ENCODE measurements at regions not wholly inside any gene's neighbourhood (a gene's known extent, or its start where the extent isn't known, plus 50 kb on each side); places are given as distances from the start of the nearest gene placed in this dataset.

DNA sequence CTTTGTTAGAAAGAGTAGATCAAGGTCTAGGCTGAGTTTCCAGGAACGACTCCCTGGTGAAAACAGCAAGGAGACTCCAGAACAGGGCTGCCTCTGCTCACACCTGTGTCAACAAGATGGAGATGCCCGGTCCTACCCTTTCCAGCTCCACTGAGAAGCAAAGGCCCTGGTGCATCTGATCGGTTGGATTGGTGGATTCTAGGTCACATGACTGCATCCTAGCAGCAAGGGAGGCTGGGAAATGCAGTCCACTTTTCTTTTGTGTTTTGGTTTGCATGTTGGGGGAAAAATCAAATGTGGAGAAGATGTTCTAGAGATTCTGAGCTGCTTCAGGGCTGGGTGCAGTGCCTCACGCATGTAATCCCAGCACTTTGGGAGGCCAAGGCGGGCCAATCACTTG, 82.0 kb upstream of the TRIO start:
- no peak for TF ChIP-seq POLR2A (IDR thresholded peaks at IDR 0.05)
- TF ChIP-seq POLR2AphosphoS5 (IDR thresholded peaks at IDR 0.05) = no peak

All from breast epithelium (tissue), 3 donors.